Mammary epithelial cell (primary cell): ENCODE measurements at regions not wholly inside any gene's neighbourhood (a gene's known extent, or its start where the extent isn't known, plus 50 kb on each side); places are given as distances from the start of the nearest gene placed in this dataset.

ENCODE experiments used
- CTCF ChIP-seq, 2 donors: IDR thresholded peaks in 1 of 2; conservative IDR thresholded peaks in 1 of 2; 2 replicates each; pipeline ENCODE4 v1.5.1; 2011 to 2012; ENCODE audit warnings: inconsistent platforms in 2 of 2, low read length in 2 of 2, mild to moderate bottlenecking in 2 of 2, control low read depth in 1 of 2, low read depth in 1 of 2; ENCODE audit not compliant: insufficient read depth in 1 of 2; ENCODE audit errors: extremely low read depth in 1 of 2
- EZH2 ChIP-seq: IDR thresholded peaks from 2 replicates; pipeline ENCODE4 v1.6.1; 2012; ENCODE audit warnings: low read length, inconsistent platforms, borderline replicate concordance

- TF ChIP-seq CTCF (conservative IDR thresholded peaks at IDR 0.05 in 1 of 2, IDR thresholded peaks at IDR 0.05 in 1 of 2; ENCODE audit: extremely low read depth in 1 of 2, insufficient read depth in 1 of 2, low read depth in 1 of 2, low read length in 2 of 2) (no peak), EZH2 (no peak)
These were observed 640.3 kb downstream of the SLC6A15 start for GRCh38 chr12:84272324-84272723.
